CD14-positive monocyte (primary cell): ENCODE measurements at regions not wholly inside any gene's neighbourhood (a gene's known extent, or its start where the extent isn't known, plus 50 kb on each side); places are given as distances from the start of the nearest gene placed in this dataset.

Experiments used
- DNase-seq, 3 donors: peaks; one replicate each; pipeline ENCODE4 v3.0.0-alpha.2; 2011 to 2022
- H2AFZ ChIP-seq: 2 replicates; pipeline ENCODE4 v1.6.0; 2012; ENCODE audit warnings: mild to moderate bottlenecking, low read depth, low read length, inconsistent platforms; ENCODE audit not compliant: insufficient read depth, poor library complexity, severe bottlenecking
- H3K27ac ChIP-seq, 2 donors: 1 replicate in 1 of 2; 2 replicates in 1 of 2; pipeline ENCODE4 v1.5.1; 2012 to 2013; ENCODE audit warnings: low read length in 2 of 2, control low read depth in 1 of 2, inconsistent platforms in 1 of 2, low read depth in 1 of 2, mild to moderate bottlenecking in 1 of 2
- H3K27me3 ChIP-seq, 2 donors: one replicate each; pipeline versions ENCODE4 v1.6.0 to v1.6.1; 2011 to 2013; ENCODE audit warnings: low read length in 2 of 2; ENCODE audit not compliant: control insufficient read depth in 2 of 2, insufficient read depth in 2 of 2
- H3K36me3 ChIP-seq, 2 donors: replicated peaks in 1 of 2; 1 replicate in 1 of 2; 2 replicates in 1 of 2; pipeline versions ENCODE4 v1.5.1 to v1.6.1; 2012 to 2013; ENCODE audit warnings: low read length in 2 of 2, control low read depth in 1 of 2, inconsistent platforms in 1 of 2, mild to moderate bottlenecking in 1 of 2; ENCODE audit not compliant: insufficient read depth in 2 of 2, control insufficient read depth in 1 of 2
- H3K4me1 ChIP-seq, 2 donors: 1 replicate in 1 of 2; 2 replicates in 1 of 2; pipeline versions ENCODE4 v1.5.1 to v1.6.1; 2012 to 2013; ENCODE audit warnings: low read length in 2 of 2, control low read depth in 1 of 2, inconsistent platforms in 1 of 2, mild to moderate bottlenecking in 1 of 2, moderate library complexity in 1 of 2; ENCODE audit not compliant: insufficient read depth in 2 of 2, control insufficient read depth in 1 of 2
- H3K4me2 ChIP-seq: replicated peaks from 2 replicates; pipeline ENCODE3; 2012; ENCODE audit warnings: low read length, moderate library complexity, mild to moderate bottlenecking; ENCODE audit not compliant: poor library complexity, severe bottlenecking; ENCODE audit errors: extremely low read depth
- H3K4me3 ChIP-seq, 3 experiments: fragments of 200-600 bp in 1 of 3; sonication (generic) in 1 of 3; replicated peaks in 1 of 3; 1 replicate in 2 of 3; 2 replicates in 1 of 3; pipeline ENCODE4 v1.5.1; 2011 to 2013; ENCODE audit warnings: low read length in 3 of 3, mild to moderate bottlenecking in 3 of 3, control low read depth in 2 of 3, low read depth in 2 of 3, inconsistent platforms in 1 of 3, moderate library complexity in 1 of 3
- H3K79me2 ChIP-seq: 2 replicates; pipeline ENCODE4 v1.6.0; 2012; ENCODE audit warnings: mild to moderate bottlenecking, control low read depth, inconsistent platforms, low read length, moderate library complexity; ENCODE audit not compliant: insufficient read depth
- H3K9ac ChIP-seq: 2 replicates; pipeline ENCODE4 v1.6.0; 2017; ENCODE audit warnings: low read length, mild to moderate bottlenecking; ENCODE audit not compliant: insufficient read depth, poor library complexity, severe bottlenecking
- H3K9me3 ChIP-seq, 2 donors: replicated peaks in 1 of 2; 1 replicate in 1 of 2; 2 replicates in 1 of 2; pipeline versions ENCODE4 v1.5.1 to v1.6.1; 2012 to 2013; ENCODE audit warnings: low read length in 2 of 2, control low read depth in 1 of 2; ENCODE audit not compliant: control insufficient read depth in 1 of 2, insufficient read depth in 1 of 2
- H4K20me1 ChIP-seq: 2 replicates; pipeline ENCODE4 v1.6.0; 2012; ENCODE audit warnings: mild to moderate bottlenecking, low read length, control low read depth, moderate library complexity; ENCODE audit not compliant: insufficient read depth
- H3K27ac Mint-ChIP-seq, 7 donors: one replicate each; pipeline ENCODE4 v1.8.0; 2020; ENCODE audit warnings: mild to moderate bottlenecking in 7 of 7, mixed read lengths in 7 of 7, moderate library complexity in 6 of 7, inconsistent platforms in 2 of 7
- H3K27me3 Mint-ChIP-seq, 3 donors: one replicate each; pipeline ENCODE4 v1.8.0; 2021 to 2022; ENCODE audit warnings: low read depth in 3 of 3, mild to moderate bottlenecking in 3 of 3, mixed read lengths in 3 of 3, moderate library complexity in 3 of 3, inconsistent platforms in 1 of 3
- H3K36me3 Mint-ChIP-seq, 2 donors: one replicate each; pipeline ENCODE4 v1.8.0; 2020; ENCODE audit warnings: mixed read lengths in 2 of 2, inconsistent platforms in 1 of 2, mild to moderate bottlenecking in 1 of 2
- H3K4me1 Mint-ChIP-seq: one replicate; pipeline ENCODE4 v1.8.0; 2020; ENCODE audit warnings: mild to moderate bottlenecking, mixed read lengths
- H3K4me3 Mint-ChIP-seq, 2 donors: one replicate each; pipeline ENCODE4 v1.8.0; 2020; ENCODE audit warnings: mild to moderate bottlenecking in 2 of 2, mixed read lengths in 2 of 2, moderate library complexity in 1 of 2
- H3K9me3 Mint-ChIP-seq, 7 donors: one replicate each; pipeline ENCODE4 v1.8.0; 2020 to 2022; ENCODE audit warnings: mixed read lengths in 7 of 7, mild to moderate bottlenecking in 6 of 7, moderate library complexity in 6 of 7, inconsistent platforms in 2 of 7
- WGBS: methylation state at CpG from one replicate; pipeline ENCODE4 v1.1.5; 2013; ENCODE audit warnings: missing lambda C conversion rate; ENCODE audit not compliant: insufficient coverage; 5-methylcytosine and 5-hydroxymethylcytosine counted together
- intact Hi-C, 2 donors: fragments of 100-400 bp; cut with micrococcal nuclease; formaldehyde crosslinking; loops; one replicate each; pipeline versions ENCODE4 v1.15.0 to v1.15.1; 2023
- TF ChIP-seq, protein P1 (sequence below): fragments of 200-600 bp; IDR thresholded peaks from one replicate; pipeline ENCODE4 v1.8.0; 2022; ENCODE audit warnings: antibody characterized with exemption, mild to moderate bottlenecking

DNA sequence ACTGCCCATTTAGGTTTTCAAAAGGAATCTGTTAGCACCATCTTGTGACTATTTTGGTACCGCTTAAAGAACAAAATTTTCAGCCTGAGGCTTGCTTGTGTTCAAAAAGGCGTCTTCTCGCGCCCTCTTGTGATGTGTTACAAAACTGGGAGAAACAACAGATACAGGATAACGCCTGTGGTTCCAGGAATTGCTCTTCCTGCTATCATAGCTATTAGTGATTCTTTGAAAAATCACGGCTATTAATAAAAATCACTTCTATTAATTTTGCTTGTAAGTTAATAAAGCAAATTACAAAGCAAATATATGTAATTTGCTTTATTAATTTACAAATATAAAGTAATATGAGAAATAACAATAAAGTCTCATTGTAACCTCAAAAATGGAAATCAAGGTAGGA is 82.2 kb upstream of the ABCD3 start:
- H3K4me1 ChIP-seq = peaks cover 24 to 25% of the 10 kb centered on the region in 2 donors
- DNase-seq = peak; percentile 43 to 69 (median 63)
- H3K4me2 ChIP-seq = no peak overlapping the region
- TF ChIP-seq, protein P1, sequence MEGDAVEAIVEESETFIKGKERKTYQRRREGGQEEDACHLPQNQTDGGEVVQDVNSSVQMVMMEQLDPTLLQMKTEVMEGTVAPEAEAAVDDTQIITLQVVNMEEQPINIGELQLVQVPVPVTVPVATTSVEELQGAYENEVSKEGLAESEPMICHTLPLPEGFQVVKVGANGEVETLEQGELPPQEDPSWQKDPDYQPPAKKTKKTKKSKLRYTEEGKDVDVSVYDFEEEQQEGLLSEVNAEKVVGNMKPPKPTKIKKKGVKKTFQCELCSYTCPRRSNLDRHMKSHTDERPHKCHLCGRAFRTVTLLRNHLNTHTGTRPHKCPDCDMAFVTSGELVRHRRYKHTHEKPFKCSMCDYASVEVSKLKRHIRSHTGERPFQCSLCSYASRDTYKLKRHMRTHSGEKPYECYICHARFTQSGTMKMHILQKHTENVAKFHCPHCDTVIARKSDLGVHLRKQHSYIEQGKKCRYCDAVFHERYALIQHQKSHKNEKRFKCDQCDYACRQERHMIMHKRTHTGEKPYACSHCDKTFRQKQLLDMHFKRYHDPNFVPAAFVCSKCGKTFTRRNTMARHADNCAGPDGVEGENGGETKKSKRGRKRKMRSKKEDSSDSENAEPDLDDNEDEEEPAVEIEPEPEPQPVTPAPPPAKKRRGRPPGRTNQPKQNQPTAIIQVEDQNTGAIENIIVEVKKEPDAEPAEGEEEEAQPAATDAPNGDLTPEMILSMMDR = peak; percentile 76
- H2AFZ ChIP-seq = no peak overlapping the region
- intact Hi-C loops = loop anchor here (5.0 kb wide), 1 partner anchor 274 kb away; no protein-coding TSS in a partner anchor
- peaks cover 9 to 11% (median 9%) of the 10 kb centered on the region in 3 donors for H3K27me3 Mint-ChIP-seq
- H3K4me3 ChIP-seq = no peak overlapping the region
- H3K4me1 Mint-ChIP-seq = peaks cover 30% of the 10 kb centered on the region
- WGBS = 0% methylated on average over 2 of the region's 6 CpGs
- H3K9me3 Mint-ChIP-seq = no peaks in the 10 kb centered on the region
- no peaks in the 10 kb centered on the region for H3K79me2 ChIP-seq
- H3K36me3 Mint-ChIP-seq = no peaks in the 10 kb centered on the region
- no peak overlapping the region for H3K27ac Mint-ChIP-seq
- no peaks in the 10 kb centered on the region for H3K27me3 ChIP-seq
- no peaks in the 10 kb centered on the region for H3K9me3 ChIP-seq
- no peaks in the 10 kb centered on the region for H4K20me1 ChIP-seq
- H3K27ac ChIP-seq = no peak overlapping the region
- H3K4me3 Mint-ChIP-seq = no peak overlapping the region
- no peaks in the 10 kb centered on the region for H3K36me3 ChIP-seq
- H3K9ac ChIP-seq = no peak overlapping the region

DNA sequence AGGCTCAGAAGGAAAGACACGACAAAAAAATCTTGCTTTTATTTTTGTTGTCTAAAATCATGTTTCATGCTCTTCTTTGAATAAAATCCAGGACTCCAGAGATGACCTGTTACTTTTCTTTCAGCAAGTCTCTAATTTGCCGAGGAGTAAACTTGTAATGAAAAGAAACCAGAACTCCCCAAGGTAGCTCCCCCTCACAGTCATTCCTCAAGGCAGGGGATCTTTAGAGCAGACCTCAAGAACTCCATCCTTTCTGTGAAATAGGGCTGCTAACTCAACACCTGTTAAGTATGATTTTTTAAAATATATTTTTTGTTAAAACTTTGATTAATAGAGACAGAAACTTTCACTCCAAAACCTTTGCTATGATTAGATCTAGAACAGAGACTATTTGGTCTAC is 82.7 kb upstream of the ABCD3 start:
- TF ChIP-seq, protein P1 = no peak
- H3K36me3 Mint-ChIP-seq = no peaks in the 10 kb centered on the region
- no peaks in the 10 kb centered on the region for H4K20me1 ChIP-seq
- H3K27me3 Mint-ChIP-seq = peaks cover 11 to 14% (median 12%) of the 10 kb centered on the region in 3 donors
- H3K27ac Mint-ChIP-seq = no peak overlapping the region
- intact Hi-C loops = loop anchor here (5.0 kb wide), 1 partner anchor 273 kb away; no protein-coding TSS in a partner anchor
- peaks cover 24 to 25% of the 10 kb centered on the region in 2 donors for H3K4me1 ChIP-seq
- H3K27ac ChIP-seq = no peak overlapping the region
- no CpG with 5 or more reads among the region's 2 CpGs for WGBS
- no peaks in the 10 kb centered on the region for H3K27me3 ChIP-seq
- H2AFZ ChIP-seq = no peak overlapping the region
- no peaks in the 10 kb centered on the region for H3K9me3 Mint-ChIP-seq
- H3K9ac ChIP-seq = no peak overlapping the region
- H3K9me3 ChIP-seq = no peaks in the 10 kb centered on the region
- peaks cover 30% of the 10 kb centered on the region for H3K4me1 Mint-ChIP-seq
- H3K4me2 ChIP-seq = no peak overlapping the region
- no peak overlapping the region for H3K4me3 ChIP-seq
- H3K36me3 ChIP-seq = no peaks in the 10 kb centered on the region
- H3K79me2 ChIP-seq = no peaks in the 10 kb centered on the region
- DNase-seq = no peak
- no peak overlapping the region for H3K4me3 Mint-ChIP-seq
